ENCODE measurements at regions not wholly inside any gene's neighbourhood (a gene's known extent, or its start where the extent isn't known, plus 50 kb on each side); places are given as distances from the start of the nearest gene placed in this dataset.

DNA sequence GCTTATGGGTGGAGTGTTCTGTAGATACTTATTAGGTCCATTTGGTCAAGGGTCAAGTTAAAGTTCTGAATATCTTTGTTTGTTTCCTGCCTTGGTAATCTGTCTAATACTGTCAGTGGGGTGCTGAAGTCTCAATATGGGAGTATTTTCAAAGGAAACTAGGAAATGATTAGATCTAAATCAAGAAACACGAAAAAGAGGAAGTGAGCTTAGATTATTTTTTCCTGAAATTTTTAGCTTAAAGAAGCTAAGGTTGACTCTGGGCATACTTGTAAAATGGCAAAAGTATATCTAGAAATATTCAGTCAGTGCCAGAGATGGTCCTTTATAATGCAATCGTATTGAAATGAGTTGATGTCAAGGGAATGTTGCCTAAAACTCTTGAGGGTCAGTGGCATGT is 313.5 kb downstream of the ICE1 start:
- TF ChIP-seq, protein P1, sequence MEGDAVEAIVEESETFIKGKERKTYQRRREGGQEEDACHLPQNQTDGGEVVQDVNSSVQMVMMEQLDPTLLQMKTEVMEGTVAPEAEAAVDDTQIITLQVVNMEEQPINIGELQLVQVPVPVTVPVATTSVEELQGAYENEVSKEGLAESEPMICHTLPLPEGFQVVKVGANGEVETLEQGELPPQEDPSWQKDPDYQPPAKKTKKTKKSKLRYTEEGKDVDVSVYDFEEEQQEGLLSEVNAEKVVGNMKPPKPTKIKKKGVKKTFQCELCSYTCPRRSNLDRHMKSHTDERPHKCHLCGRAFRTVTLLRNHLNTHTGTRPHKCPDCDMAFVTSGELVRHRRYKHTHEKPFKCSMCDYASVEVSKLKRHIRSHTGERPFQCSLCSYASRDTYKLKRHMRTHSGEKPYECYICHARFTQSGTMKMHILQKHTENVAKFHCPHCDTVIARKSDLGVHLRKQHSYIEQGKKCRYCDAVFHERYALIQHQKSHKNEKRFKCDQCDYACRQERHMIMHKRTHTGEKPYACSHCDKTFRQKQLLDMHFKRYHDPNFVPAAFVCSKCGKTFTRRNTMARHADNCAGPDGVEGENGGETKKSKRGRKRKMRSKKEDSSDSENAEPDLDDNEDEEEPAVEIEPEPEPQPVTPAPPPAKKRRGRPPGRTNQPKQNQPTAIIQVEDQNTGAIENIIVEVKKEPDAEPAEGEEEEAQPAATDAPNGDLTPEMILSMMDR (IDR thresholded peaks at IDR 0.05), result no peak
- no peak for TF ChIP-seq POLR2A (IDR thresholded peaks at IDR 0.05)

Data from heart left ventricle (tissue), 13 donors.